MG63 (cell line): ENCODE measurements at regions not wholly inside any gene's neighbourhood (a gene's known extent, or its start where the extent isn't known, plus 50 kb on each side); places are given as distances from the start of the nearest gene placed in this dataset.

Source experiments
- DNase-seq: peaks from one replicate; pipeline ENCODE4 v3.0.0-alpha.2; 2020
- H3K27me3 ChIP-seq: fragments of 250-450 bp; sonication (Bioruptor Pico); 2 replicates; pipeline ENCODE4 v1.5.1; 2020; ENCODE audit warnings: mild to moderate bottlenecking, moderate library complexity
- H3K36me3 ChIP-seq: fragments of 250-450 bp; sonication (Bioruptor Pico); 2 replicates; pipeline ENCODE4 v1.5.1; 2020; ENCODE audit warnings: mild to moderate bottlenecking, moderate library complexity
- H3K4me3 ChIP-seq: fragments of 250-450 bp; sonication (Bioruptor Pico); 2 replicates; pipeline ENCODE4 v1.5.1; 2020; ENCODE audit warnings: mild to moderate bottlenecking, moderate library complexity
- H3K9me3 ChIP-seq: fragments of 250-450 bp; sonication (Bioruptor Pico); 2 replicates; pipeline ENCODE4 v1.5.1; 2020; ENCODE audit warnings: mild to moderate bottlenecking, moderate library complexity

GRCh38 chr5:58071566-58071965, 388.3 kb downstream of the PLK2 start:
- no peak overlapping the region for H3K4me3 ChIP-seq
- no peaks in the 10 kb centered on the region for H3K27me3 ChIP-seq
- H3K36me3 ChIP-seq = no peaks in the 10 kb centered on the region
- no peak for DNase-seq
- H3K9me3 ChIP-seq = no peaks in the 10 kb centered on the region

- no peak for DNase-seq
These were observed 390.0 kb downstream of the PLK2 start for GRCh38 chr5:58069846-58070245.

GRCh38 chr5:58069016-58069705, 390.7 kb downstream of the PLK2 start:
- no peak for DNase-seq
- Histone ChIP-seq H3K9me3 (no peaks in the 10 kb centered on the region), H3K36me3 (no peaks in the 10 kb centered on the region), H3K4me3 (no peak overlapping the region), H3K27me3 (no peaks in the 10 kb centered on the region)

More at GRCh38 chr5:58069846-58070245, 390.0 kb downstream of the PLK2 start:
- Histone ChIP-seq H3K9me3 (no peaks in the 10 kb centered on the region), H3K36me3 (no peaks in the 10 kb centered on the region), H3K27me3 (no peaks in the 10 kb centered on the region), H3K4me3 (no peak overlapping the region)

GRCh38 chr5:58066557-58066956, 393.3 kb downstream of the PLK2 start:
- DNase-seq = no peak
- H3K9me3 ChIP-seq = no peaks in the 10 kb centered on the region
- no peak overlapping the region for H3K4me3 ChIP-seq
- H3K36me3 ChIP-seq = no peaks in the 10 kb centered on the region
- H3K27me3 ChIP-seq = no peaks in the 10 kb centered on the region

GRCh38 chr5:58066076-58066475, 393.8 kb downstream of the PLK2 start:
- H3K9me3 ChIP-seq = no peaks in the 10 kb centered on the region
- no peak overlapping the region for H3K4me3 ChIP-seq
- H3K27me3 ChIP-seq = no peaks in the 10 kb centered on the region
- no peak for DNase-seq
- H3K36me3 ChIP-seq = no peaks in the 10 kb centered on the region

GRCh38 chr5:58064801-58065200, 395.1 kb downstream of the PLK2 start:
- Histone ChIP-seq H3K36me3 (no peaks in the 10 kb centered on the region), H3K9me3 (no peaks in the 10 kb centered on the region; the same call in 1 of the 2 replicates), H3K4me3 (no peak overlapping the region), H3K27me3 (no peaks in the 10 kb centered on the region)
- no peak for DNase-seq

GRCh38 chr5:58060996-58061395, 398.9 kb downstream of the PLK2 start:
- no peak for DNase-seq
- Histone ChIP-seq H3K27me3 (no peaks in the 10 kb centered on the region), H3K4me3 (no peak overlapping the region)

GRCh38 chr5:58057324-58057723, 402.6 kb downstream of the PLK2 start:
- DNase-seq = no peak
- no peaks in the 10 kb centered on the region for H3K27me3 ChIP-seq
- no peaks in the 10 kb centered on the region for H3K36me3 ChIP-seq
- peaks cover 5% of the 10 kb centered on the region for H3K9me3 ChIP-seq
- H3K4me3 ChIP-seq = no peak overlapping the region

More at GRCh38 chr5:58060996-58061395, 398.9 kb downstream of the PLK2 start:
- peaks cover 5% of the 10 kb centered on the region for H3K9me3 ChIP-seq
- H3K36me3 ChIP-seq = no peaks in the 10 kb centered on the region

GRCh38 chr5:58056546-58056945, 403.3 kb downstream of the PLK2 start:
- H3K4me3 ChIP-seq = no peak overlapping the region

GRCh38 chr5:58054018-58054417, 405.9 kb downstream of the PLK2 start:
- Histone ChIP-seq H3K27me3 (no peaks in the 10 kb centered on the region), H3K4me3 (no peak overlapping the region), H3K36me3 (no peaks in the 10 kb centered on the region), H3K9me3 (peaks cover 8% of the 10 kb centered on the region)
- no peak for DNase-seq

More at GRCh38 chr5:58056546-58056945, 403.3 kb downstream of the PLK2 start:
- no peaks in the 10 kb centered on the region for H3K27me3 ChIP-seq
- H3K36me3 ChIP-seq = no peaks in the 10 kb centered on the region
- H3K9me3 ChIP-seq = peaks cover 8% of the 10 kb centered on the region
- no peak for DNase-seq

- DNase-seq = no peak
- no peaks in the 10 kb centered on the region for H3K36me3 ChIP-seq
- H3K27me3 ChIP-seq = no peaks in the 10 kb centered on the region
- H3K9me3 ChIP-seq = peaks cover 3% of the 10 kb centered on the region; the same call in 1 of the 2 replicates
- H3K4me3 ChIP-seq = no peak overlapping the region
These were observed 410.9 kb downstream of the PLK2 start for GRCh38 chr5:58048954-58049353.

GRCh38 chr5:58048185-58048925, 411.5 kb downstream of the PLK2 start:
- Histone ChIP-seq H3K27me3 (no peaks in the 10 kb centered on the region), H3K4me3 (no peak overlapping the region), H3K36me3 (no peaks in the 10 kb centered on the region), H3K9me3 (peaks cover 3% of the 10 kb centered on the region; the same call in 1 of the 2 replicates)
- no peak for DNase-seq

- no peak for DNase-seq
- H3K27me3 ChIP-seq = no peaks in the 10 kb centered on the region
- H3K36me3 ChIP-seq = no peaks in the 10 kb centered on the region
These were observed 413.5 kb downstream of the PLK2 start for GRCh38 chr5:58046371-58046770.

GRCh38 chr5:58044166-58044565, 415.7 kb downstream of the PLK2 start:
- H3K4me3 ChIP-seq = no peak overlapping the region
- DNase-seq = no peak
- H3K36me3 ChIP-seq = no peaks in the 10 kb centered on the region
- H3K9me3 ChIP-seq = no peaks in the 10 kb centered on the region
- no peaks in the 10 kb centered on the region for H3K27me3 ChIP-seq

More at GRCh38 chr5:58046371-58046770, 413.5 kb downstream of the PLK2 start:
- Histone ChIP-seq H3K9me3 (no peaks in the 10 kb centered on the region), H3K4me3 (no peak overlapping the region)

GRCh38 chr5:58043032-58043945, 416.6 kb downstream of the PLK2 start:
- Histone ChIP-seq H3K27me3 (no peaks in the 10 kb centered on the region), H3K9me3 (no peaks in the 10 kb centered on the region), H3K4me3 (no peak overlapping the region), H3K36me3 (no peaks in the 10 kb centered on the region)
- DNase-seq = no peak

- H3K36me3 ChIP-seq = no peaks in the 10 kb centered on the region
- H3K9me3 ChIP-seq = no peaks in the 10 kb centered on the region
- H3K4me3 ChIP-seq = no peak overlapping the region
- H3K27me3 ChIP-seq = no peaks in the 10 kb centered on the region
- DNase-seq = no peak
These were observed 418.0 kb downstream of the PLK2 start for GRCh38 chr5:58041884-58042283.

GRCh38 chr5:58040846-58041245, 419.0 kb downstream of the PLK2 start:
- peak; percentile 9 for DNase-seq
- no peaks in the 10 kb centered on the region for H3K9me3 ChIP-seq

More at GRCh38 chr5:58040846-58041245, 419.0 kb downstream of the PLK2 start:
- no peaks in the 10 kb centered on the region for H3K36me3 ChIP-seq
- H3K4me3 ChIP-seq = no peak overlapping the region
- no peaks in the 10 kb centered on the region for H3K27me3 ChIP-seq
